ENCODE measurements at regions not wholly inside any gene's neighbourhood (a gene's known extent, or its start where the extent isn't known, plus 50 kb on each side); places are given as distances from the start of the nearest gene placed in this dataset.

- TF ChIP-seq ZC3H10 (CRISPR knock-in tag; IDR thresholded peaks at IDR 0.05) (no peak), ZNF8 (CRISPR knock-in tag; IDR thresholded peaks at IDR 0.05) (no peak), SNAI2 (CRISPR knock-in tag; IDR thresholded peaks at IDR 0.05) (no peak), ISL1 (CRISPR knock-in tag; IDR thresholded peaks at IDR 0.05) (no peak), ZNF70 (CRISPR knock-in tag; IDR thresholded peaks at IDR 0.05) (no peak)
- TF ChIP-seq, protein P1, sequence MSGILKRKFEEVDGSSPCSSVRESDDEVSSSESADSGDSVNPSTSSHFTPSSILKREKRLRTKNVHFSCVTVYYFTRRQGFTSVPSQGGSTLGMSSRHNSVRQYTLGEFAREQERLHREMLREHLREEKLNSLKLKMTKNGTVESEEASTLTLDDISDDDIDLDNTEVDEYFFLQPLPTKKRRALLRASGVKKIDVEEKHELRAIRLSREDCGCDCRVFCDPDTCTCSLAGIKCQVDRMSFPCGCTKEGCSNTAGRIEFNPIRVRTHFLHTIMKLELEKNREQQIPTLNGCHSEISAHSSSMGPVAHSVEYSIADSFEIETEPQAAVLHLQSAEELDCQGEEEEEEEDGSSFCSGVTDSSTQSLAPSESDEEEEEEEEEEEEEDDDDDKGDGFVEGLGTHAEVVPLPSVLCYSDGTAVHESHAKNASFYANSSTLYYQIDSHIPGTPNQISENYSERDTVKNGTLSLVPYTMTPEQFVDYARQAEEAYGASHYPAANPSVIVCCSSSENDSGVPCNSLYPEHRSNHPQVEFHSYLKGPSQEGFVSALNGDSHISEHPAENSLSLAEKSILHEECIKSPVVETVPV (CRISPR knock-in tag; IDR thresholded peaks at IDR 0.05), result no peak
- TF ChIP-seq, protein P2, sequence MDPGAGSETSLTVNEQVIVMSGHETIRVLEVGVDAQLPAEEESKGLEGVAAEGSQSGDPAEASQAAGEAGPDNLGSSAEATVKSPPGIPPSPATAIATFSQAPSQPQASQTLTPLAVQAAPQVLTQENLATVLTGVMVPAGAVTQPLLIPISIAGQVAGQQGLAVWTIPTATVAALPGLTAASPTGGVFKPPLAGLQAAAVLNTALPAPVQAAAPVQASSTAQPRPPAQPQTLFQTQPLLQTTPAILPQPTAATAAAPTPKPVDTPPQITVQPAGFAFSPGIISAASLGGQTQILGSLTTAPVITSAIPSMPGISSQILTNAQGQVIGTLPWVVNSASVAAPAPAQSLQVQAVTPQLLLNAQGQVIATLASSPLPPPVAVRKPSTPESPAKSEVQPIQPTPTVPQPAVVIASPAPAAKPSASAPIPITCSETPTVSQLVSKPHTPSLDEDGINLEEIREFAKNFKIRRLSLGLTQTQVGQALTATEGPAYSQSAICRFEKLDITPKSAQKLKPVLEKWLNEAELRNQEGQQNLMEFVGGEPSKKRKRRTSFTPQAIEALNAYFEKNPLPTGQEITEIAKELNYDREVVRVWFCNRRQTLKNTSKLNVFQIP (CRISPR knock-in tag; IDR thresholded peaks at IDR 0.05; ENCODE audit: borderline replicate concordance, low read depth), result no peak
- ATAC-seq, result no peak
Observed at GRCh38 chr20:61166324-61166723, 85.7 kb upstream of the CDH4 start.

- TF ChIP-seq, protein P3, sequence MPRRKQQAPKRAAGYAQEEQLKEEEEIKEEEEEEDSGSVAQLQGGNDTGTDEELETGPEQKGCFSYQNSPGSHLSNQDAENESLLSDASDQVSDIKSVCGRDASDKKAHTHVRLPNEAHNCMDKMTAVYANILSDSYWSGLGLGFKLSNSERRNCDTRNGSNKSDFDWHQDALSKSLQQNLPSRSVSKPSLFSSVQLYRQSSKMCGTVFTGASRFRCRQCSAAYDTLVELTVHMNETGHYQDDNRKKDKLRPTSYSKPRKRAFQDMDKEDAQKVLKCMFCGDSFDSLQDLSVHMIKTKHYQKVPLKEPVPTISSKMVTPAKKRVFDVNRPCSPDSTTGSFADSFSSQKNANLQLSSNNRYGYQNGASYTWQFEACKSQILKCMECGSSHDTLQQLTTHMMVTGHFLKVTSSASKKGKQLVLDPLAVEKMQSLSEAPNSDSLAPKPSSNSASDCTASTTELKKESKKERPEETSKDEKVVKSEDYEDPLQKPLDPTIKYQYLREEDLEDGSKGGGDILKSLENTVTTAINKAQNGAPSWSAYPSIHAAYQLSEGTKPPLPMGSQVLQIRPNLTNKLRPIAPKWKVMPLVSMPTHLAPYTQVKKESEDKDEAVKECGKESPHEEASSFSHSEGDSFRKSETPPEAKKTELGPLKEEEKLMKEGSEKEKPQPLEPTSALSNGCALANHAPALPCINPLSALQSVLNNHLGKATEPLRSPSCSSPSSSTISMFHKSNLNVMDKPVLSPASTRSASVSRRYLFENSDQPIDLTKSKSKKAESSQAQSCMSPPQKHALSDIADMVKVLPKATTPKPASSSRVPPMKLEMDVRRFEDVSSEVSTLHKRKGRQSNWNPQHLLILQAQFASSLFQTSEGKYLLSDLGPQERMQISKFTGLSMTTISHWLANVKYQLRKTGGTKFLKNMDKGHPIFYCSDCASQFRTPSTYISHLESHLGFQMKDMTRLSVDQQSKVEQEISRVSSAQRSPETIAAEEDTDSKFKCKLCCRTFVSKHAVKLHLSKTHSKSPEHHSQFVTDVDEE (CRISPR knock-in tag; IDR thresholded peaks at IDR 0.05), result no peak
- no peak for TF ChIP-seq ZNF8 (CRISPR knock-in tag; IDR thresholded peaks at IDR 0.05)
- TF ChIP-seq GLIS3 (CRISPR knock-in tag; IDR thresholded peaks at IDR 0.05), result no peak
- no peak for TF ChIP-seq PPARA (CRISPR knock-in tag; IDR thresholded peaks at IDR 0.05; ENCODE audit: borderline replicate concordance)
- TF ChIP-seq ZC3H10 (CRISPR knock-in tag; IDR thresholded peaks at IDR 0.05), result no peak
- no peak for TF ChIP-seq BACH2 (CRISPR knock-in tag; IDR thresholded peaks at IDR 0.05; ENCODE audit: borderline replicate concordance)
- TF ChIP-seq TOX (CRISPR knock-in tag; IDR thresholded peaks at IDR 0.05; ENCODE audit: borderline replicate concordance), result no peak
- TF ChIP-seq, protein P2 (CRISPR knock-in tag; IDR thresholded peaks at IDR 0.05; ENCODE audit: borderline replicate concordance, low read depth), result no peak
- TF ChIP-seq ZFP30 (CRISPR knock-in tag; IDR thresholded peaks at IDR 0.05), result no peak
- no peak for TF ChIP-seq ZNF565 (CRISPR knock-in tag; conservative IDR thresholded peaks at IDR 0.05; ENCODE audit: low read depth)
- TF ChIP-seq ESRRG (CRISPR knock-in tag; IDR thresholded peaks at IDR 0.05), result no peak
- no peak for TF ChIP-seq TCF4 (CRISPR knock-in tag; IDR thresholded peaks at IDR 0.05; ENCODE audit: borderline replicate concordance)
- TF ChIP-seq CREB5 (CRISPR knock-in tag; IDR thresholded peaks at IDR 0.05; ENCODE audit: low read depth), result no peak
- TF ChIP-seq ARNTL (CRISPR knock-in tag; IDR thresholded peaks at IDR 0.05; ENCODE audit: borderline replicate concordance, low read depth), result no peak
- TF ChIP-seq ZFP3 (CRISPR knock-in tag; IDR thresholded peaks at IDR 0.05), result no peak
- TF ChIP-seq, protein P1 (CRISPR knock-in tag; IDR thresholded peaks at IDR 0.05), result no peak
- no peak for ATAC-seq
Observed at GRCh38 chr20:61168605-61169004, 83.5 kb upstream of the CDH4 start.

- ATAC-seq, result no peak
- no peak for TF ChIP-seq BACH2 (CRISPR knock-in tag; IDR thresholded peaks at IDR 0.05; ENCODE audit: borderline replicate concordance)
- no peak for TF ChIP-seq SNAI2 (CRISPR knock-in tag; IDR thresholded peaks at IDR 0.05)
- TF ChIP-seq TOX (CRISPR knock-in tag; IDR thresholded peaks at IDR 0.05; ENCODE audit: borderline replicate concordance), result no peak
- TF ChIP-seq, protein P3 (CRISPR knock-in tag; IDR thresholded peaks at IDR 0.05), result no peak
- no peak for TF ChIP-seq GLIS3 (CRISPR knock-in tag; IDR thresholded peaks at IDR 0.05)
- TF ChIP-seq ZC3H10 (CRISPR knock-in tag; IDR thresholded peaks at IDR 0.05), result no peak
- TF ChIP-seq ISL1 (CRISPR knock-in tag; IDR thresholded peaks at IDR 0.05), result no peak
- no peak for TF ChIP-seq TCF4 (CRISPR knock-in tag; IDR thresholded peaks at IDR 0.05; ENCODE audit: borderline replicate concordance)
- TF ChIP-seq ZNF70 (CRISPR knock-in tag; IDR thresholded peaks at IDR 0.05), result no peak
- TF ChIP-seq ZFP30 (CRISPR knock-in tag; IDR thresholded peaks at IDR 0.05), result no peak
- TF ChIP-seq, protein P1 (CRISPR knock-in tag; IDR thresholded peaks at IDR 0.05), result no peak
- TF ChIP-seq ZFP3 (CRISPR knock-in tag; IDR thresholded peaks at IDR 0.05), result no peak
- TF ChIP-seq OSR1 (CRISPR knock-in tag; IDR thresholded peaks at IDR 0.05), result no peak
- no peak for TF ChIP-seq ARNTL (CRISPR knock-in tag; IDR thresholded peaks at IDR 0.05; ENCODE audit: borderline replicate concordance, low read depth)
Observed at GRCh38 chr20:61169874-61170273, 82.2 kb upstream of the CDH4 start.
